CD4-positive, alpha-beta T cell (primary cell): ENCODE measurements at regions not wholly inside any gene's neighbourhood (a gene's known extent, or its start where the extent isn't known, plus 50 kb on each side); places are given as distances from the start of the nearest gene placed in this dataset.

Source experiments
- ATAC-seq: fragments of 200-7000 bp; cut with Tn5 transposase; one replicate; pipeline ENCODE4 v1.10.0; 2022; ENCODE audit warnings: mild to moderate bottlenecking; ENCODE audit not compliant: poor library complexity
- CTCF ChIA-PET: fragments of 350-600 bp; sonication (Branson Sonifier 250); formaldehyde crosslinking; loops from one replicate; lab custom pipeline; 2021; ENCODE audit warnings: antibody characterized with exemption, inconsistent platforms; lab: Charles Lee
- POLR2A ChIA-PET: fragments of 350-600 bp; sonication (Branson Sonifier 250); formaldehyde crosslinking; loops from one replicate; lab custom pipeline; 2021; ENCODE audit warnings: antibody characterized with exemption, inconsistent platforms; lab: Charles Lee
- DNase-seq, 14 experiments: peaks; one replicate each; pipeline ENCODE4 v3.0.0-alpha.2; 2013 to 2020; ENCODE audit warnings: mixed read lengths in 2 of 14
- H3K27ac ChIP-seq, 2 donors: one replicate each; pipeline versions ENCODE4 v1.5.1 to v1.7.0; 2013; ENCODE audit warnings: low read length in 2 of 2, low read depth in 1 of 2, mild to moderate bottlenecking in 1 of 2
- H3K27me3 ChIP-seq, 2 experiments: 1 replicate in 1 of 2; 2 replicates in 1 of 2; pipeline versions ENCODE4 v1.6.1 to v1.7.0; 2013; ENCODE audit warnings: low read length in 2 of 2, control low read depth in 1 of 2, mild to moderate bottlenecking in 1 of 2, moderate library complexity in 1 of 2; ENCODE audit not compliant: insufficient read depth in 2 of 2, control insufficient read depth in 1 of 2
- H3K36me3 ChIP-seq: one replicate; pipeline ENCODE4 v1.6.1; 2013; ENCODE audit warnings: low read length, control low read depth; ENCODE audit not compliant: insufficient read depth
- H3K4me1 ChIP-seq: one replicate; pipeline ENCODE4 v1.6.1; 2013; ENCODE audit warnings: low read length, control low read depth; ENCODE audit not compliant: insufficient read depth
- H3K4me3 ChIP-seq: one replicate; pipeline ENCODE4 v1.5.1; 2013; ENCODE audit warnings: mild to moderate bottlenecking, low read length, moderate library complexity
- H3K9me3 ChIP-seq, 2 experiments: 1 replicate in 1 of 2; 2 replicates in 1 of 2; pipeline versions ENCODE4 v1.6.1 to v1.7.0; 2013; ENCODE audit warnings: low read length in 2 of 2, mild to moderate bottlenecking in 2 of 2, control low read depth in 1 of 2, moderate library complexity in 1 of 2; ENCODE audit not compliant: control insufficient read depth in 1 of 2, insufficient read depth in 1 of 2
- H3K27ac Mint-ChIP-seq: one replicate; pipeline ENCODE4 v1.8.0; 2020; ENCODE audit warnings: mixed read lengths
- H3K27me3 Mint-ChIP-seq: one replicate; pipeline ENCODE4 v1.8.0; 2021; ENCODE audit warnings: mixed read lengths
- H3K36me3 Mint-ChIP-seq: one replicate; pipeline ENCODE4 v1.8.0; 2021; ENCODE audit warnings: low read depth, mixed read lengths
- H3K4me1 Mint-ChIP-seq: one replicate; pipeline ENCODE4 v1.8.0; 2021; ENCODE audit warnings: low read depth, mixed read lengths
- H3K4me3 Mint-ChIP-seq: one replicate; pipeline ENCODE4 v1.8.0; 2020; ENCODE audit warnings: mild to moderate bottlenecking, mixed read lengths
- H3K9me3 Mint-ChIP-seq: one replicate; pipeline ENCODE4 v1.8.0; 2020; ENCODE audit warnings: mixed read lengths
- CTCF ChIP-seq: fragments of 200-600 bp; IDR thresholded peaks from one replicate; pipeline ENCODE4 v1.8.0; 2022; ENCODE audit warnings: antibody characterized with exemption, mild to moderate bottlenecking
- intact Hi-C, 2 experiments: fragments of 100-400 bp; cut with DNase I in 1 of 2; cut with micrococcal nuclease in 1 of 2; formaldehyde crosslinking; loops; one replicate each; pipeline versions ENCODE4 v1.15.1 to v1.9.0; 2023 to 2025; cut with DNase I, micrococcal nuclease

- H3K27ac Mint-ChIP-seq: no peak overlapping the region
- no peaks in the 10 kb centered on the region for H3K9me3 ChIP-seq
- no peak overlapping the region for H3K4me3 Mint-ChIP-seq
- ChIA-PET POLR2A (no interaction called here), CTCF (no interaction called here)
- no peaks in the 10 kb centered on the region for H3K4me1 ChIP-seq
- no peaks in the 10 kb centered on the region for H3K36me3 ChIP-seq
- intact Hi-C loops: no loop called here
- H3K4me3 ChIP-seq: no peak overlapping the region
- H3K27ac ChIP-seq: no peak overlapping the region
- H3K36me3 Mint-ChIP-seq: no peaks in the 10 kb centered on the region
- no peaks in the 10 kb centered on the region for H3K27me3 Mint-ChIP-seq
- DNase-seq (no peak), ATAC-seq (no peak)
- no peaks in the 10 kb centered on the region for H3K4me1 Mint-ChIP-seq
- no peak for TF ChIP-seq CTCF
- no peaks in the 10 kb centered on the region for H3K9me3 Mint-ChIP-seq
- no peaks in the 10 kb centered on the region for H3K27me3 ChIP-seq
Observed at GRCh38 chr6:80541886-80542285, 435.4 kb downstream of the BCKDHB start.

- ATAC-seq (no peak), DNase-seq (no peak)
- H3K4me1 ChIP-seq: no peaks in the 10 kb centered on the region
- H3K27me3 ChIP-seq: no peaks in the 10 kb centered on the region
- H3K9me3 Mint-ChIP-seq: no peaks in the 10 kb centered on the region
- no peak overlapping the region for H3K4me3 Mint-ChIP-seq
- intact Hi-C loops: no loop called here
- no peak overlapping the region for H3K4me3 ChIP-seq
- no peaks in the 10 kb centered on the region for H3K36me3 ChIP-seq
- no peaks in the 10 kb centered on the region for H3K4me1 Mint-ChIP-seq
- H3K27ac Mint-ChIP-seq: no peak overlapping the region
- H3K27me3 Mint-ChIP-seq: no peaks in the 10 kb centered on the region
- H3K9me3 ChIP-seq: no peaks in the 10 kb centered on the region
- H3K27ac ChIP-seq: no peak overlapping the region
- CTCF ChIA-PET: no interaction called here
- no peak for TF ChIP-seq CTCF
- POLR2A ChIA-PET: no interaction called here
- H3K36me3 Mint-ChIP-seq: no peaks in the 10 kb centered on the region
Observed at GRCh38 chr6:80541181-80541580, 434.7 kb downstream of the BCKDHB start.

- no peak for DNase-seq
- intact Hi-C loops: no loop called here
Observed at GRCh38 chr6:80540700-80541099, 434.2 kb downstream of the BCKDHB start.

More at GRCh38 chr6:80540700-80541099, 434.2 kb downstream of the BCKDHB start:
- H3K27me3 Mint-ChIP-seq: no peaks in the 10 kb centered on the region
- Histone ChIP-seq H3K27ac (no peak overlapping the region), H3K4me3 (no peak overlapping the region), H3K4me1 (no peaks in the 10 kb centered on the region), H3K9me3 (no peaks in the 10 kb centered on the region), H3K36me3 (no peaks in the 10 kb centered on the region), H3K27me3 (no peaks in the 10 kb centered on the region)
- H3K4me3 Mint-ChIP-seq: no peak overlapping the region
- no peaks in the 10 kb centered on the region for H3K36me3 Mint-ChIP-seq
- H3K4me1 Mint-ChIP-seq: no peaks in the 10 kb centered on the region
- ChIA-PET CTCF (no interaction called here), POLR2A (no interaction called here)
- H3K9me3 Mint-ChIP-seq: no peaks in the 10 kb centered on the region
- H3K27ac Mint-ChIP-seq: no peak overlapping the region
- no peak for ATAC-seq
- no peak for TF ChIP-seq CTCF
